Common myeloid progenitor, CD34-positive (primary cell): ENCODE measurements at regions not wholly inside any gene's neighbourhood (a gene's known extent, or its start where the extent isn't known, plus 50 kb on each side); places are given as distances from the start of the nearest gene placed in this dataset.

Experiments
- CTCF ChIA-PET: fragments of 350-600 bp; sonication (Branson Sonifier 250); formaldehyde crosslinking; loops from one replicate; lab custom pipeline; 2021; ENCODE audit warnings: antibody characterized with exemption; lab: Charles Lee
- POLR2A ChIA-PET: fragments of 350-600 bp; sonication (Branson Sonifier 250); formaldehyde crosslinking; loops from one replicate; lab custom pipeline; 2021; ENCODE audit warnings: antibody characterized with exemption; lab: Charles Lee
- DNase-seq, 3 donors: peaks; one replicate each; pipeline versions ENCODE4 v3.0.0 to v3.0.0-alpha.2; 2013
- H3K27ac ChIP-seq, 2 experiments: 1 replicate in 1 of 2; 2 replicates in 1 of 2; pipeline ENCODE4 v1.7.0; 2013; ENCODE audit warnings: inconsistent platforms in 2 of 2, low read length in 2 of 2, mild to moderate bottlenecking in 2 of 2, low read depth in 1 of 2, moderate library complexity in 1 of 2; ENCODE audit not compliant: severe bottlenecking in 2 of 2, insufficient read depth in 1 of 2, poor library complexity in 1 of 2
- H3K27me3 ChIP-seq, 5 experiments: replicated peaks in 2 of 5; 1 replicate in 3 of 5; 2 replicates in 2 of 5; pipeline versions ENCODE4 v1.6.1 to v1.7.0; 2013; ENCODE audit warnings: low read length in 4 of 5, mild to moderate bottlenecking in 2 of 5, moderate library complexity in 2 of 5, inconsistent platforms in 1 of 5; ENCODE audit not compliant: insufficient read depth in 5 of 5, control insufficient read depth in 4 of 5
- H3K36me3 ChIP-seq, 4 experiments: 1 replicate in 2 of 4; 2 replicates in 2 of 4; pipeline versions ENCODE4 v1.6.1 to v1.7.0; 2013; ENCODE audit warnings: low read length in 3 of 4, control low read depth in 1 of 4, mild to moderate bottlenecking in 1 of 4; ENCODE audit not compliant: control insufficient read depth in 4 of 4, insufficient read depth in 4 of 4
- H3K4me1 ChIP-seq, 4 experiments: 1 replicate in 3 of 4; 2 replicates in 1 of 4; pipeline versions ENCODE4 v1.6.1 to v1.7.1; 2013; ENCODE audit warnings: low read length in 3 of 4, mild to moderate bottlenecking in 3 of 4, control low read depth in 1 of 4, inconsistent platforms in 1 of 4, moderate library complexity in 1 of 4; ENCODE audit not compliant: control insufficient read depth in 4 of 4, insufficient read depth in 4 of 4; ENCODE audit errors: control extremely low read depth in 1 of 4
- H3K4me3 ChIP-seq, 7 experiments: 1 replicate in 4 of 7; 2 replicates in 3 of 7; pipeline versions ENCODE4 v1.5.1 to v1.7.0; 2013; ENCODE audit warnings: mild to moderate bottlenecking in 7 of 7, low read length in 6 of 7, moderate library complexity in 6 of 7, inconsistent platforms in 2 of 7, low read depth in 2 of 7, control low read depth in 1 of 7; ENCODE audit not compliant: insufficient read depth in 4 of 7, control insufficient read depth in 1 of 7; ENCODE audit errors: extremely low read depth in 1 of 7
- H3K9me3 ChIP-seq, 5 experiments: 1 replicate in 4 of 5; 2 replicates in 1 of 5; pipeline versions ENCODE4 v1.6.1 to v1.7.1; 2013; ENCODE audit warnings: low read length in 4 of 5, mild to moderate bottlenecking in 2 of 5, inconsistent platforms in 1 of 5, low read depth in 1 of 5, moderate library complexity in 1 of 5; ENCODE audit not compliant: control insufficient read depth in 4 of 5, insufficient read depth in 2 of 5; ENCODE audit errors: control extremely low read depth in 1 of 5
- WGBS: methylation state at CpG from one replicate; pipeline ENCODE4 v1.1.5; 2013; ENCODE audit not compliant: insufficient coverage; 5-methylcytosine and 5-hydroxymethylcytosine counted together

GRCh38 chr1:37338658-37339057 is 135.7 kb upstream of the ZC3H12A start:
- ChIA-PET CTCF (no interaction called here), POLR2A (no interaction called here)
- DNase-seq = no peak
- H3K36me3 ChIP-seq = no peaks in the 10 kb centered on the region
- peaks cover 0 to 6% (median 2%) of the 10 kb centered on the region in 5 experiments for H3K27me3 ChIP-seq
- H3K4me1 ChIP-seq = no peaks in the 10 kb centered on the region
- WGBS = 100% methylated on average over 1 of the region's 2 CpGs
- H3K27ac ChIP-seq = no peak overlapping the region
- H3K9me3 ChIP-seq = peaks cover 0 to 6% (median 0%) of the 10 kb centered on the region in 5 experiments
- no peak overlapping the region for H3K4me3 ChIP-seq

GRCh38 chr1:37342736-37343135 is 131.6 kb upstream of the ZC3H12A start:
- no peaks in the 10 kb centered on the region for H3K4me1 ChIP-seq
- 53% methylated on average over 6 of the region's 6 CpGs for WGBS
- no peak overlapping the region for H3K27ac ChIP-seq
- H3K9me3 ChIP-seq = no peaks in the 10 kb centered on the region
- CTCF ChIA-PET = no interaction called here
- H3K27me3 ChIP-seq = peaks cover 0 to 3% (median 0%) of the 10 kb centered on the region in 5 experiments
- no peak for DNase-seq
- H3K36me3 ChIP-seq = no peaks in the 10 kb centered on the region
- no peak overlapping the region for H3K4me3 ChIP-seq
- POLR2A ChIA-PET = no interaction called here

GRCh38 chr1:37347104-37347649 is 127.2 kb upstream of the ZC3H12A start:
- DNase-seq = no peak
- ChIA-PET POLR2A (no interaction called here), CTCF (no interaction called here)
- Histone ChIP-seq H3K4me3 (no peak overlapping the region), H3K4me1 (no peaks in the 10 kb centered on the region), H3K27ac (no peak overlapping the region), H3K9me3 (no peaks in the 10 kb centered on the region), H3K27me3 (peaks cover 0 to 3% (median 0%) of the 10 kb centered on the region in 5 experiments), H3K36me3 (no peaks in the 10 kb centered on the region)
- WGBS = 95% methylated on average over 7 of the region's 8 CpGs

- CTCF ChIA-PET = no interaction called here
- 75% methylated on average over 3 of the region's 6 CpGs for WGBS
- no peaks in the 10 kb centered on the region for H3K9me3 ChIP-seq
Observed at GRCh38 chr1:37353871-37354270, 120.5 kb upstream of the ZC3H12A start.

GRCh38 chr1:37354876-37355650 is 119.3 kb upstream of the ZC3H12A start:
- Histone ChIP-seq H3K9me3 (no peaks in the 10 kb centered on the region), H3K36me3 (no peaks in the 10 kb centered on the region), H3K27ac (no peak overlapping the region), H3K4me3 (no peak overlapping the region), H3K27me3 (peaks cover 0 to 28% (median 2%) of the 10 kb centered on the region in 5 experiments), H3K4me1 (no peaks in the 10 kb centered on the region)
- 100% methylated on average over 2 of the region's 7 CpGs for WGBS
- DNase-seq = no peak
- ChIA-PET CTCF (no interaction called here), POLR2A (no interaction called here)

More at GRCh38 chr1:37353871-37354270, 120.5 kb upstream of the ZC3H12A start:
- H3K27me3 ChIP-seq = peaks cover 0 to 17% (median 2%) of the 10 kb centered on the region in 5 experiments
- no peak for DNase-seq
- no peak overlapping the region for H3K27ac ChIP-seq
- H3K4me3 ChIP-seq = no peak overlapping the region
- no peaks in the 10 kb centered on the region for H3K4me1 ChIP-seq
- no peaks in the 10 kb centered on the region for H3K36me3 ChIP-seq
- POLR2A ChIA-PET = no interaction called here

- Histone ChIP-seq H3K27me3 (peaks cover 0 to 55% (median 13%) of the 10 kb centered on the region in 5 experiments), H3K36me3 (no peaks in the 10 kb centered on the region), H3K9me3 (no peaks in the 10 kb centered on the region), H3K4me1 (no peaks in the 10 kb centered on the region), H3K27ac (no peak overlapping the region), H3K4me3 (no peak overlapping the region)
- ChIA-PET CTCF (interaction anchor here (0.7 kb wide), 1 partner anchor 1909 kb away, joined by 3 read pairs; no protein-coding TSS in a partner anchor), POLR2A (no interaction called here)
- 90% methylated on average over 2 of the region's 4 CpGs for WGBS
- DNase-seq = no peak
Observed at GRCh38 chr1:37358992-37359391, 115.4 kb upstream of the ZC3H12A start.

- Histone ChIP-seq H3K4me3 (no peak overlapping the region), H3K36me3 (no peaks in the 10 kb centered on the region), H3K4me1 (no peaks in the 10 kb centered on the region), H3K27me3 (peaks cover 0 to 64% (median 21%) of the 10 kb centered on the region in 5 experiments), H3K27ac (no peak overlapping the region), H3K9me3 (no peaks in the 10 kb centered on the region)
- CTCF ChIA-PET = no interaction called here
- POLR2A ChIA-PET = no interaction called here
- WGBS = 81% methylated on average over 5 of the region's 6 CpGs
- no peak for DNase-seq
Observed at GRCh38 chr1:37360011-37360410, 114.4 kb upstream of the ZC3H12A start.
